GM21447 (cell line): ENCODE measurements at regions not wholly inside any gene's neighbourhood (a gene's known extent, or its start where the extent isn't known, plus 50 kb on each side); places are given as distances from the start of the nearest gene placed in this dataset.

Experiments
- ATAC-seq: cut with Tn5 transposase; IDR thresholded peaks from one replicate; pipeline ENCODE4 v1.9.1; 2021; ENCODE audit not compliant: unreplicated experiment

GRCh38 chr1:239676522-239677273 lies 290.3 kb downstream of the CHRM3 start:
- ATAC-seq = no peak

- ATAC-seq = no peak
These were observed 291.0 kb downstream of the CHRM3 start for GRCh38 chr1:239677362-239677761.

GRCh38 chr1:239678181-239678580 lies 291.8 kb downstream of the CHRM3 start:
- no peak for ATAC-seq

GRCh38 chr1:239682046-239682445 lies 295.7 kb downstream of the CHRM3 start:
- no peak for ATAC-seq

- no peak for ATAC-seq
These were observed 296.6 kb downstream of the CHRM3 start for GRCh38 chr1:239682960-239683359.

- no peak for ATAC-seq
These were observed 300.0 kb downstream of the CHRM3 start for GRCh38 chr1:239686386-239686785.

- no peak for ATAC-seq
These were observed 309.9 kb downstream of the CHRM3 start for GRCh38 chr1:239696317-239696716.

GRCh38 chr1:239700667-239701066 lies 314.3 kb downstream of the CHRM3 start:
- no peak for ATAC-seq

GRCh38 chr1:239703075-239703474 lies 316.7 kb downstream of the CHRM3 start:
- no peak for ATAC-seq

- no peak for ATAC-seq
These were observed 320.0 kb downstream of the CHRM3 start for GRCh38 chr1:239706245-239706892.

- no peak for ATAC-seq
These were observed 321.2 kb downstream of the CHRM3 start for GRCh38 chr1:239707615-239708014.

GRCh38 chr1:239708622-239709021 lies 322.3 kb downstream of the CHRM3 start:
- no peak for ATAC-seq

GRCh38 chr1:239711768-239712167 lies 325.4 kb downstream of the CHRM3 start:
- no peak for ATAC-seq

GRCh38 chr1:239717097-239717917 lies 330.9 kb downstream of the CHRM3 start:
- no peak for ATAC-seq

- ATAC-seq = no peak
These were observed 331.5 kb downstream of the CHRM3 start for GRCh38 chr1:239717918-239718184.

- ATAC-seq = no peak
These were observed 332.2 kb downstream of the CHRM3 start for GRCh38 chr1:239718571-239718970.

- ATAC-seq = no peak
These were observed 332.7 kb downstream of the CHRM3 start for GRCh38 chr1:239718997-239719628.

GRCh38 chr1:239719642-239720258 lies 333.4 kb downstream of the CHRM3 start:
- ATAC-seq = no peak

GRCh38 chr1:239722035-239722434 lies 335.7 kb downstream of the CHRM3 start:
- no peak for ATAC-seq

- ATAC-seq = no peak
These were observed 337.5 kb downstream of the CHRM3 start for GRCh38 chr1:239723776-239724367.

GRCh38 chr1:239725371-239725770 lies 339.0 kb downstream of the CHRM3 start:
- no peak for ATAC-seq
